GM12891 (cell line): ENCODE measurements at regions not wholly inside any gene's neighbourhood (a gene's known extent, or its start where the extent isn't known, plus 50 kb on each side); places are given as distances from the start of the nearest gene placed in this dataset.

Experiments
- PAX5 ChIP-seq: IDR thresholded peaks from 2 replicates; pipeline ENCODE4 v1.6.1; 2011; ENCODE audit warnings: low read length, moderate library complexity, mild to moderate bottlenecking; ENCODE audit not compliant: insufficient read depth, severe bottlenecking
- POLR2A ChIP-seq: IDR thresholded peaks from 2 replicates; pipeline ENCODE4 v1.6.1; 2011; ENCODE audit warnings: low read depth, low read length, control low read depth
- POLR2AphosphoS5 ChIP-seq: IDR thresholded peaks from 2 replicates; pipeline ENCODE4 v1.6.1; 2011; ENCODE audit warnings: low read depth, low read length, control low read depth
- SPI1 ChIP-seq: IDR thresholded peaks from 2 replicates; pipeline ENCODE4 v1.6.1; 2011; ENCODE audit warnings: low read depth, low read length, control low read depth
- TAF1 ChIP-seq: IDR thresholded peaks from 2 replicates; pipeline ENCODE4 v1.6.1; 2011; ENCODE audit warnings: low read depth, low read length, control low read depth

GRCh38 chr5:104170926-104171325 lies 608.3 kb upstream of the NUDT12 start:
- TF ChIP-seq PAX5 (no peak), POLR2A (no peak), TAF1 (no peak), SPI1 (no peak), POLR2AphosphoS5 (no peak)
